GM12892 (cell line): ENCODE measurements at regions not wholly inside any gene's neighbourhood (a gene's known extent, or its start where the extent isn't known, plus 50 kb on each side); places are given as distances from the start of the nearest gene placed in this dataset.

Experiments used
- DNase-seq: peaks from one replicate; pipeline ENCODE4 v3.0.0; 2011; ENCODE audit not compliant: insufficient read length
- FAIRE-seq: peaks from 2 replicates; lab custom pipeline; 2011; peaks lifted over from hg19 to GRCh38; lab: Jason Lieb, UNC
- POLR2A ChIP-seq: IDR thresholded peaks from 2 replicates; pipeline ENCODE4 v1.6.1; 2011; ENCODE audit warnings: low read depth, low read length, control low read depth
- POLR2AphosphoS5 ChIP-seq: IDR thresholded peaks from 2 replicates; pipeline ENCODE4 v1.6.1; 2011; ENCODE audit warnings: low read depth, low read length, control low read depth
- TAF1 ChIP-seq: IDR thresholded peaks from 2 replicates; pipeline ENCODE4 v1.6.1; 2011; ENCODE audit warnings: low read depth, mild to moderate bottlenecking, control low read depth, low read length, borderline replicate concordance

DNA sequence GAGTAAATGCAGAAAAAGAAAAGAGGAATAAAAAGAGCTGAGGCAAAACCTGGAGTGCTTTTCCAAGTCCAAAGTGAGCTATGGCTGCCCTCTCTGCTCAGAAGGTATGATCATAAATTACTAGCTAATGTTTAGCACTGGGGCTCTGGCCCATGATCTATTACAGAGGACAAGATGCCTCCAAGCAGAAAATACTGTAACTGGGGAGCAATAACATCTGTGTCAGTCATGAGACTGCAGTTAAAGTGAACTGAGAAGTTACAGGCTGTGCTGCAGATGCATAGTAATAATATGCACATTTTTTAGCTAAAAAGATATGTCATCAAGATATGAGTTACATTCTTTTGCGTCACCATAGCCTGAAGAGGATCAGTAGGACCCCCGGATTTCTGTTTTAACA is 209.4 kb upstream of the RBBP8 start:
- FAIRE-seq (no peak), DNase-seq (no peak)
- TF ChIP-seq POLR2AphosphoS5 (no peak), POLR2A (no peak), TAF1 (no peak)

DNA sequence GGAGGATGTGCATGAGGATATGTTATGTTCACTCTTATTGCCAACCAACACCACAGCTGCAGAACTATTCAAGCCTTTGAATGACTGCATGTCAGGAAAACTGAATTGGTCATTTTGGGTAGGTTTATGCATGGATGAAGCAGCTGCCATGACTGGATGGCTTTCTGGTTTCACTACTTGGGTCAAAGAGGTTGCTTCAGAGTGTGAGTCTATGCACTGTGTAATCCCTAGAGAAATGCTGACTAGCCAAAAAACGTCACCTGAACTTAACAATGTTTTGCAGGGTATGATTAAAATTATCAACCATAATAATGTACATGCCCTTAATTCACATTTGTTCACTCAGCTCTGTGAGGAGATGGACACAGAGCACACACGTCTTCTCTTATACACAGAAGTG is 206.7 kb upstream of the RBBP8 start:
- no peak for DNase-seq
- no peak for FAIRE-seq
- no peak for TF ChIP-seq POLR2AphosphoS5
- TF ChIP-seq TAF1: no peak
- TF ChIP-seq POLR2A: no peak

- TF ChIP-seq TAF1 (no peak), POLR2A (no peak), POLR2AphosphoS5 (no peak)
- no peak for DNase-seq
- no peak for FAIRE-seq
These were observed 205.1 kb upstream of the RBBP8 start for GRCh38 chr18:22728016-22728415.

- DNase-seq: no peak
- FAIRE-seq: no peak
- no peak for TF ChIP-seq POLR2A
These were observed 204.5 kb upstream of the RBBP8 start for GRCh38 chr18:22728481-22729105.

DNA sequence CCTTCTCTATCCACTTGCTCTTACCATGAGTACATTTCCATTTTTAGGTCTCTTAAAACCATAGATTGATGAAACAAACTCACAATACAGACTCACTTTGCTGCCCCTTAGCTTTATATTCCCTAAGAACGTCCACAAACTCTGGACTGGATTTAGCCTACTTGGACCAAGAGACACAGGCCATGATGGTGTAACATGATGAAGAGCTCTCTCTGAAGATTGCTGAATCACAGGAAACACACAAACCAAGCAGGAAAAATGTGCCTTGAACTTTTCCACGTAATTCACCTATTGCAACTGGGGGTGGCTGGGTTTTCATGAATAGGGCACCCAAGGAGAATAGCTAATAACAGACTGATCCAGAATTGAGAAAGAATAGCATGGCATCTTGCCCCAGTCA is 201.7 kb upstream of the RBBP8 start:
- no peak for TF ChIP-seq TAF1
- TF ChIP-seq POLR2AphosphoS5: no peak
- TF ChIP-seq POLR2A: no peak
- DNase-seq: no peak
- FAIRE-seq: no peak

DNA sequence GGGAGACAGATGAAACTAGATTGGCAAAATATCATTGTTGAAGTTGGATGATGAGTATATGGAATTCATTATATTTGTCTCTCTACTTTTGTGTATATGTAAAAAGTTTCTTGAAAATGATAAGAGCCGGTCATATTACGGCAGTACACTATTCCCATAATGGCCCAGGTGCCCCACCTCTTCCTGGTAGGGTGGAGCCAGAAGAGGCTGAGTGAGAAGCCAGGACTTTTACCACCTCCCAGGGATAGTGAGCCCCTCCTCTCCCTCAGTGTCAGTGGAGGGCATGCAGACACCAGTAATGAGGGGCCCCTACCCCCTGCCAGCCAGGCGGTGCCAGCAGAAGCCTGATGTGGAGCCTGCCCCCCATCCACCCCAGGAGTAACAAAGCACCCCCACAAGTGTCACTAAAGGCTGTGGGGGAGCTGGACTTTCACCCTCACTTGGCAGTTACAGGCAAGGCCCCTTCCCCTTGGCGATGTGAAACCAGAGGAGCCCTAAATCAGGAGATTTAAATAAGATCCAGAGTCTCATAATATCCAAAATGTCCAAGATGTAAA is 198.9 kb upstream of the RBBP8 start:
- FAIRE-seq: no peak

DNA sequence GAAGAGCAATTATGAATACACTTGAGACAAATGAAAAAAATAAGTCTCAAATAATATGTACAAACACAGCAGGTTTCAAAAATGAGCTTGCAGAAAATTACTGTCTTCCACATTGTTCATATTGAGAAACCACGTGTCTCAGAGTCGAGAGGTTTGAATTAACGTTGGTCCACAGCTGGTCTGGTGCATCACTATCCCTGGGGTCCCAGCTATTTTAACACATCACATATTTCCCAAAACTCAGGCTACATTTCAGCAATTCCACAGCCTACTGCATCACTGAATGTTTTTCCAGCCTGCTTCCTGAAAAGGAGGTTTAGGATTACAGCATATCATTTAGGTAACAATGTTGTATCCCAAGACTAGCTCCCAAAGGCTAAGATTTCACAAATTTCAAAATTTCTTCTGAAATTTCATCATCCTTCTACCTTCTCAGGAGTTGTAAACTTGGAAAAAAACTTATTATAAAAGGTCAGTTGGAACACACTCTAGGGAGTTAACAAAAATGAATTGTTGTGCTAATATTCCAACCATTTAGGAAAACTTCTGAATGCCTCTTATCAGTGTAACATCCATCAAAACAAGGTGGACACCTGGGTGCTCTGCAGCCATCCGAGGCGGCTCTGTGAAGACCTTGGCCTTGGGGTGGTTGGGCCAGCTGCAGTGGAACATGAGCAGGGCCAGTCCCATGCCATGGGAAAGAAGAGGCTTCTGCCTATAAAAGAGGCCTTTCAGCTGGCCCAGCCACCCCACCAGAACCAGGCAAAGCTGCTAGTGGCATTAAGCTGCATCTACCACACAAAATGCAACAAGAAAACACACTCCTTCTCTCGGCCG is 198.1 kb upstream of the RBBP8 start:
- no peak for DNase-seq
- TF ChIP-seq POLR2AphosphoS5: no peak
- no peak for TF ChIP-seq TAF1
- no peak for TF ChIP-seq POLR2A
- no peak for FAIRE-seq

More for the DNA sequence above, 198.9 kb upstream of the RBBP8 start:
- no peak for DNase-seq
- TF ChIP-seq POLR2AphosphoS5 (no peak), TAF1 (no peak), POLR2A (no peak)

DNA sequence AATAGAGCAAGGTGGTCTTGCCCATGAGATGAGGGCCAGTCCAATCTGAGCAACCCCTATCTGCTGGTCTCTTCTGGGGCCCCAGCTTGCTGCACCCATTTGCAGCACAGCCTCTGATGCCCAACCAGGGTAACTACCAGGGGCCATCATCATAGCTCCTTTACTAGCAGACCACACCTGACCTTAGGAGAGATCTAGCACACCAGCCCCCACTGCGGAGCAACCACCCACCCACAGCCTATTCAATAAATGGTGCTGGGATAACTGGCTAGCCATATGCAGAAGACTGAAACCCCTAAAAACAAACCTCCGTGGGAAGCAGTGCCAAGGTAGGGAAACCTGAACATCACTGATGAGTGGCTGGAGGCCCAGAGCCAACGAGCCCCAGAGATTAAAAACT is 196.1 kb upstream of the RBBP8 start:
- DNase-seq (no peak), FAIRE-seq (no peak)
- TF ChIP-seq POLR2A: no peak
- no peak for TF ChIP-seq POLR2AphosphoS5
- TF ChIP-seq TAF1: no peak

DNA sequence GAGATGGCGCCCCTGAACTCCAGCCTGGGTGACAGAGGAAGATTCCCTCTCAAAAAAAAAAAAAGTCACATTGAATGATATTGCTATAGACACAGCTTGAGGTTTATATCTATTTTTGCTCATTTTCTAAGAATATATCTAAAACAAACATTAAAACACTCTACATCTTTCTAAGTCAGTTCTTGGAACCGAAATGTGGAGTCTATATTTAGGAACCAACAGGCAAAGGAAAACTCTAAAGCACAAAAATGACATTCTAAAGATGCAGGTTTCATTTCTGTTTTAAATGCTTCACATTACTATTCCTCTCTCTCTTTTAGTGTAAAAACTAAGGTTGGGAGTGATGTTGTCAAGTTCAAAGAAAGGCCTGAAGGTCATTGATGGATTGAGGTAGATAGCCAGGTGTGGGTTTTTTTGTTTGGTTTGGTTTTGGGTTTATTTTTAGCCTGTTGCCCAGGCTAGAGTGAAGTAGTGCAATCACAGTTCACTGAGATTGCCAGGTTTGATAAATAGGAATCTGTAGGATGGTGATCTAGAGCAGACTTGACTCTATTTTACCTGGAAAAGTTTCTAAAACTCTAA is 194.0 kb upstream of the RBBP8 start:
- FAIRE-seq: no peak
- TF ChIP-seq TAF1: no peak
- TF ChIP-seq POLR2A: no peak
- no peak for TF ChIP-seq POLR2AphosphoS5
- no peak for DNase-seq

DNA sequence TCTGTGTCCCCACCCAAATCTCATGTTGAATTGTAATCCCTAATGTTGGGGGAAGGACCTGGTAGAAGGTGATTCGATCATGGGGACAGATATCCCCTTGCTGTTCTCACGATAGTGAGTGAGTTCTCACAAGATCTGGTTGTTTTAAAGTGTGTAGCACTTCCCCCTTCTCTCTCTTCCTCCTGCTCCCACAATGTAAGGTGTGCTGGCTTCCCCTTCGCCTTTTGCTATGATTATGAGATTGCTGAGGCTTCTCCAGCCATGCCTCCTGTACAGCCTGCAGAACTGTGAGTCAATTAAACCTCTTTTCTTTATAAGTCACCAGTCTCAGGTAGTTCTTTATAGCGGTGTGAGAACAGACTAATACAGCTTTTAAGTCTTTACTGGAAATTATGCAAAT is 193.3 kb upstream of the RBBP8 start:
- FAIRE-seq: peak; percentile 50
- no peak for DNase-seq

DNA sequence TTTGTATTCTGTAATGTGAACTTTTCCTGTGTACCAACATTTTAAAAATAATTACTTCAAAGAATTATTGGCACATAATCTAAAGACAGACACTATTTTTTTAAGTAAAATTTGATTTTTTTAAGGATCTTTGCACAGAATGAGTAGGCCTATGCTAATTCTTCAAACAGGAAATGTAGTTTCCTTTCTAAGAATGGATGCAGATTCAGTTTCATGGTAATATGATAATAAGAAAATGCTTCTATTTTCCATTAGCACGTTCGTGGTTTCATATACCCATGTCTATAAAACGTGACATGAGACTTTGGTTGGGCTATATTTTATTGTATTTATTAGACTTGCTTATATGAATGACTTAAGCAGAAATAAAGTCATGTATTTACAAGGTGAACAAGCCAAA is 191.8 kb upstream of the RBBP8 start:
- FAIRE-seq (no peak), DNase-seq (no peak)
- no peak for TF ChIP-seq POLR2AphosphoS5
- no peak for TF ChIP-seq TAF1
- TF ChIP-seq POLR2A: no peak

More for the DNA sequence above, 193.3 kb upstream of the RBBP8 start:
- TF ChIP-seq TAF1: no peak
- TF ChIP-seq POLR2AphosphoS5: no peak
- no peak for TF ChIP-seq POLR2A

DNA sequence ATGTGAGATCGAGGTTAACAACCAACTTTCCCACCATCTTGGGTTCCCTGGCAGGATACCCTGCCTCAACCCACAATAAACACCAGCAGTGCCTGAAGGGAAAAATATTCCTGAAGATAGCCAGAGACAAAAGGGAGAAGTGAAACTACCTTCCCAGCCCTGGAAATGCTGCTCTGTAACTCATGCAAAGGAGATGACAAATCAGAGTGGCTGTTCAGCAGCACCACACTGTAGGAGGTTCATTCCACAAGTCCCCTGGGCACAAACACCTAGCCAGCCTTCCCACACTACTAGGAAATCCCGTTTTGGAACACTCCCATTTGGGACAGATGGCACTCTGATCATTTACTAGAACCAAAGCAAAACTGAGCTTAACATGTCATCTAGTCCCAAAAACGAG is 190.7 kb upstream of the RBBP8 start:
- TF ChIP-seq POLR2A (no peak), TAF1 (no peak), POLR2AphosphoS5 (no peak)
- DNase-seq: no peak
- FAIRE-seq: no peak
